Loucy (cell line): ENCODE measurements at regions not wholly inside any gene's neighbourhood (a gene's known extent, or its start where the extent isn't known, plus 50 kb on each side); places are given as distances from the start of the nearest gene placed in this dataset.

ENCODE experiments used
- CTCF ChIP-seq: fragments of 200-600 bp; sonication (generic); conservative IDR thresholded peaks from 2 replicates; pipeline ENCODE4 v1.5.1; 2014; ENCODE audit warnings: mild to moderate bottlenecking, antibody characterized with exemption, low read length
- EZH2phosphoT487 ChIP-seq: fragments of 200-600 bp; IDR thresholded peaks from 2 replicates; pipeline ENCODE4 v1.6.1; 2018; ENCODE audit warnings: antibody characterized with exemption, mild to moderate bottlenecking, moderate library complexity, borderline replicate concordance

- TF ChIP-seq CTCF (no peak), EZH2phosphoT487 (no peak)
Observed at GRCh38 chr6:85017352-85017751, 253.0 kb upstream of the TBX18 start.
